ENCODE measurements at regions not wholly inside any gene's neighbourhood (a gene's known extent, or its start where the extent isn't known, plus 50 kb on each side); places are given as distances from the start of the nearest gene placed in this dataset.

- TF ChIP-seq, protein P1, sequence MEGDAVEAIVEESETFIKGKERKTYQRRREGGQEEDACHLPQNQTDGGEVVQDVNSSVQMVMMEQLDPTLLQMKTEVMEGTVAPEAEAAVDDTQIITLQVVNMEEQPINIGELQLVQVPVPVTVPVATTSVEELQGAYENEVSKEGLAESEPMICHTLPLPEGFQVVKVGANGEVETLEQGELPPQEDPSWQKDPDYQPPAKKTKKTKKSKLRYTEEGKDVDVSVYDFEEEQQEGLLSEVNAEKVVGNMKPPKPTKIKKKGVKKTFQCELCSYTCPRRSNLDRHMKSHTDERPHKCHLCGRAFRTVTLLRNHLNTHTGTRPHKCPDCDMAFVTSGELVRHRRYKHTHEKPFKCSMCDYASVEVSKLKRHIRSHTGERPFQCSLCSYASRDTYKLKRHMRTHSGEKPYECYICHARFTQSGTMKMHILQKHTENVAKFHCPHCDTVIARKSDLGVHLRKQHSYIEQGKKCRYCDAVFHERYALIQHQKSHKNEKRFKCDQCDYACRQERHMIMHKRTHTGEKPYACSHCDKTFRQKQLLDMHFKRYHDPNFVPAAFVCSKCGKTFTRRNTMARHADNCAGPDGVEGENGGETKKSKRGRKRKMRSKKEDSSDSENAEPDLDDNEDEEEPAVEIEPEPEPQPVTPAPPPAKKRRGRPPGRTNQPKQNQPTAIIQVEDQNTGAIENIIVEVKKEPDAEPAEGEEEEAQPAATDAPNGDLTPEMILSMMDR (IDR thresholded peaks at IDR 0.05) = no peak
- no peak for TF ChIP-seq POLR2A (IDR thresholded peaks at IDR 0.05)
Measured at GRCh38 chr4:79820427-79820826, 252.6 kb downstream of the ANTXR2 start.

Measured in thyroid gland (tissue), 4 donors.